ENCODE measurements at regions not wholly inside any gene's neighbourhood (a gene's known extent, or its start where the extent isn't known, plus 50 kb on each side); places are given as distances from the start of the nearest gene placed in this dataset.

GRCh38 chr5:20466512-20466911 is 478.5 kb upstream of the CDH18 start:
- Histone ChIP-seq H3K27ac (ENCODE audit: insufficient read depth, low read depth, low read length) (no peak overlapping the region), H3K36me3 (ENCODE audit: control insufficient read depth in 2 of 2, extremely low read depth in 1 of 2, insufficient read depth in 2 of 2, low read length in 2 of 2) (no peaks in the 10 kb centered on the region), H3K4me2 (ENCODE audit: insufficient read depth, low read length) (no peak overlapping the region), H3K27me3 (ENCODE audit: control insufficient read depth in 2 of 2, insufficient read depth in 2 of 2, low read length in 2 of 2) (no peaks in the 10 kb centered on the region), H3K9me1 (replicated peaks; ENCODE audit: control insufficient read depth, extremely low read depth, insufficient read depth, low read length) (no peaks in the 10 kb centered on the region), H3K9ac (replicated peaks; ENCODE audit: extremely low read depth, insufficient read depth, low read length) (no peak overlapping the region), H3K4me1 (ENCODE audit: control insufficient read depth, extremely low read depth, insufficient read depth, low read length) (no peaks in the 10 kb centered on the region), H2AFZ (ENCODE audit: low read depth, low read length) (no peak overlapping the region), H3K9me3 (replicated peaks; ENCODE audit: control insufficient read depth, insufficient read depth, low read length) (peaks cover 2% of the 10 kb centered on the region), H4K20me1 (replicated peaks; ENCODE audit: control insufficient read depth, extremely low read depth, insufficient read depth, low read length) (no peaks in the 10 kb centered on the region), H3K4me3 (replicated peaks in 1 of 3; ENCODE audit: insufficient read depth in 1 of 3, low read depth in 1 of 3, low read length in 3 of 3) (no peak overlapping the region), H3K79me2 (ENCODE audit: control insufficient read depth, insufficient read depth, low read length) (no peaks in the 10 kb centered on the region)
- TF ChIP-seq MYC (IDR thresholded peaks at IDR 0.05; ENCODE audit: low read depth, low read length) (no peak), MAX (IDR thresholded peaks at IDR 0.05; ENCODE audit: insufficient read depth, insufficient read length) (no peak), JUN (IDR thresholded peaks at IDR 0.05; ENCODE audit: borderline replicate concordance, insufficient read depth, insufficient read length, low read depth) (no peak), CTCF (IDR thresholded peaks at IDR 0.05; ENCODE audit: extremely low read depth in 1 of 2, insufficient read depth in 1 of 2, low read depth in 1 of 2, low read length in 2 of 2) (no peak), POLR2A (IDR thresholded peaks at IDR 0.05; ENCODE audit: low read depth, low read length) (no peak), GATA2 (IDR thresholded peaks at IDR 0.05; ENCODE audit: insufficient read depth, insufficient read length, low read depth, low read length) (no peak), POLR2AphosphoS5 (IDR thresholded peaks at IDR 0.05; ENCODE audit: insufficient read depth, low read depth, low read length) (no peak), FOS (IDR thresholded peaks at IDR 0.05; ENCODE audit: borderline replicate concordance, insufficient read depth, low read length) (no peak), EZH2 (IDR thresholded peaks at IDR 0.05; ENCODE audit: borderline replicate concordance, low read depth, low read length, severe bottlenecking) (no peak)
- ChIA-PET CTCF (no interaction called here), POLR2A (no interaction called here)
- intact Hi-C loops (cut with micrococcal nuclease): no loop called here
- no peak for DNase-seq (ENCODE audit: low read depth, low spot score)
- dilution Hi-C loops (cut with MboI; ENCODE audit: extremely low pct_ligation_motif_present, low sequenced_read_pairs): no loop called here
- no peak for FAIRE-seq
- no TSS peak for BruUV-seq (replicated peaks)

Measured in endothelial cell of umbilical vein (primary cell).